Naive thymus-derived CD8-positive, alpha-beta T cell (primary cell): ENCODE measurements at regions not wholly inside any gene's neighbourhood (a gene's known extent, or its start where the extent isn't known, plus 50 kb on each side); places are given as distances from the start of the nearest gene placed in this dataset.
"Not testable (repeated sequence)": the region's sequence is repeated elsewhere in the genome, so short reads cannot be mapped to it uniquely, and the experiment has no call there.

Source experiments
- ATAC-seq, 2 donors: fragments of 150-1000 bp; cut with Tn5 transposase in 1 of 2; sonication (Bioruptor Pico), chemical (Tn5 transposase) in 1 of 2; 1 replicate in 1 of 2; 2 replicates in 1 of 2; pipeline ENCODE4 v1.10.0; 2021; ENCODE audit warnings: mild to moderate bottlenecking in 2 of 2, moderate library complexity in 2 of 2
- POLR2A ChIA-PET: fragments of 350-600 bp; sonication (Branson Sonifier 250); formaldehyde crosslinking; loops from one replicate; lab custom pipeline; 2021; ENCODE audit warnings: antibody characterized with exemption; lab: Charles Lee
- DNase-seq, 10 donors: peaks; one replicate each; pipeline versions ENCODE4 v3.0.0 to v3.0.0-alpha.2; 2020 to 2022
- H3K27ac Mint-ChIP-seq, 10 donors: one replicate each; pipeline ENCODE4 v1.8.0; 2020 to 2022; ENCODE audit warnings: mild to moderate bottlenecking in 10 of 10, mixed read lengths in 10 of 10, moderate library complexity in 4 of 10, inconsistent platforms in 1 of 10
- H3K27me3 Mint-ChIP-seq, 5 donors: one replicate each; pipeline ENCODE4 v1.8.0; 2021 to 2022; ENCODE audit warnings: mixed read lengths in 5 of 5
- H3K36me3 Mint-ChIP-seq, 3 donors: one replicate each; pipeline ENCODE4 v1.8.0; 2020 to 2022; ENCODE audit warnings: mixed read lengths in 3 of 3, mild to moderate bottlenecking in 2 of 3, inconsistent platforms in 1 of 3
- H3K4me1 Mint-ChIP-seq, 4 donors: one replicate each; pipeline ENCODE4 v1.8.0; 2021 to 2022; ENCODE audit warnings: mixed read lengths in 4 of 4
- H3K4me3 Mint-ChIP-seq, 10 donors: one replicate each; pipeline ENCODE4 v1.8.0; 2020 to 2022; ENCODE audit warnings: mild to moderate bottlenecking in 10 of 10, mixed read lengths in 10 of 10, moderate library complexity in 6 of 10, inconsistent platforms in 1 of 10
- H3K9me3 Mint-ChIP-seq, 9 donors: one replicate each; pipeline ENCODE4 v1.8.0; 2020 to 2022; ENCODE audit warnings: mixed read lengths in 9 of 9, mild to moderate bottlenecking in 3 of 9, inconsistent platforms in 1 of 9, moderate library complexity in 1 of 9

DNA sequence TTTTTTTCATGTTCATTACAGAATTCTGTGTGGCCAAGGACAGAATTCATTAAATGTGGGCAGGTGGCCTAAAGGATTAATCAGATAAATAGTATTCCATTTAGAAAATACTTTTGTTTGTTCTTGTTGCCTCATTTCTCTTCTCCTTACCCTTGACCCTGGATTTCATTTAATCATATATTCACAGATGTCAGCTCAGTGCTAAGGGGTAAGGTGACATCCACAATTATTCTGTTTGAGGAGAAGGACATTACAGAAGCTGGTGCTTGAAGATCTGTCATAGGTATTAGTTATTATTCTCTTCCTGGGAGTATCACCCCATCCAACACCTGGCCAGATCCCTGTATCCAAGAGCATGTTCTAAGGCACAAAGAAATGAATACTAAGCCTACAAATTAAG lies 961.1 kb downstream of the XPNPEP1 start:
- DNase-seq, result no peak
- no peaks in the 10 kb centered on the region for H3K27me3 Mint-ChIP-seq
- no peaks in the 10 kb centered on the region for H3K36me3 Mint-ChIP-seq
- H3K9me3 Mint-ChIP-seq, result peaks cover 0 to 9% (median 0%) of the 10 kb centered on the region in 9 donors
- H3K4me3 Mint-ChIP-seq, result no peak overlapping the region
- no peak overlapping the region for H3K27ac Mint-ChIP-seq
- POLR2A ChIA-PET, result no interaction called here
- no peaks in the 10 kb centered on the region for H3K4me1 Mint-ChIP-seq
- ATAC-seq, result no peak

DNA sequence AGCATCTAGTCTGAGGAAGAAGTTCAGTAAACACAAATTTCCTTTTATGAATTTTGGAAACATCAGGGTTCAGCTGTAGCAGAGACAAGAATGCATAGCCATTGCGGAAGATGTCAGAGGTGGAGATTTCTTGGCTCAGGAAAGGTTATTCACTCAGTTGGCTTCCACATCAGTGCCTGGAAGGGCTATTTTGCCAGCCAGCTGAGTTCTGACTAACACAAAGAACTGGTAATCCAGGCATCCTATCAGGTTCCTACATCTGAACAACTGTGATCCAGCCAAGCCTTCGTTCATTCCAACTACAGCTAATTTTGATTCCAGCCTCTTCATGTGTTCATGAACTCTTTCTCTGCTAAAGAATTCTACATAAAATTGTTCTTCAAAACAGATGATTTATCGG lies 965.6 kb downstream of the XPNPEP1 start:
- Mint-ChIP-seq H3K9me3 (peaks cover 0 to 23% (median 9%) of the 10 kb centered on the region in 9 donors), H3K27me3 (no peaks in the 10 kb centered on the region), H3K4me3 (no peak overlapping the region), H3K36me3 (no peaks in the 10 kb centered on the region), H3K4me1 (no peaks in the 10 kb centered on the region), H3K27ac (no peak overlapping the region)
- POLR2A ChIA-PET, result no interaction called here
- no peak for DNase-seq
- no peak for ATAC-seq

DNA sequence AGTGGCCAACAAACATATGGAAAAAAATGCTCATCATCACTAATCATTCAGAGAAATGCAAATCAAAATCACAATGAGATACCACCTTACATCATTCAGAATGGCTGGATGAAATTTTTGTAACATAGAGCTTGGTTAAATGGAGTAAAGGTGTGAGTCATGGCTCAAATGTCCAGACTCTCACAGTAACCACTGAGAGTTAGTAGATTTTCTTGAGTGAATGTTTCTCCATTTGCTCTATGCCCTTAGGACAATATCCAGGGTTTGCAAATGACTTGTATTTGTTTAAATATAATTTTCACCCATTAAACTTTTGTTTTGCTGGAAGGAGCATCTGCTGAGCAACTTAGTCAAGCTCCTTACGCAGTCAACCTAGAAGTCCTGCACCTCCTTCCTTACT lies 967.2 kb downstream of the XPNPEP1 start:
- Mint-ChIP-seq H3K27me3 (no peaks in the 10 kb centered on the region), H3K27ac (no peak overlapping the region), H3K4me3 (no peak overlapping the region), H3K36me3 (no peaks in the 10 kb centered on the region), H3K9me3 (peaks cover 3 to 37% (median 20%) of the 10 kb centered on the region in 9 donors), H3K4me1 (no peaks in the 10 kb centered on the region)
- no peak for DNase-seq
- POLR2A ChIA-PET, result no interaction called here
- no peak for ATAC-seq

DNA sequence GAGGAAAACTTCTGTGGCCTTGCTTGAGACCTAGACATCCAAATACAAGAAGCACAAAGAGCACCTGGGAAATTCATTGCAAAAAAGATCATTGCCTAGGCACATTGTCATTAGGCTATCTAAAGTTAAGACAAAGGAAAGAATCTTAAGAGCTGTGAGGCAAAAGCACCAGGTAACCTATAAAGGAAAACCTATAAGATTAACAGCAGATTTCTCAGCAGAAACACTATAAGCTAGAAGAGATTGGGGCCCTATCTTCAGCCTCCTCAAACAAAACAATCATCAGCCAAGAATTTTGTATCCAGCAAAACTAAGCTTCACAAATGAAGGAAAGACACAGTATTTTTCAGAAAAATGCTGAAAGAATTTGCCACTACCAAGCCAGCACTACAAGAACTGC lies 1003.3 kb downstream of the XPNPEP1 start:
- H3K36me3 Mint-ChIP-seq, DNase-seq, ATAC-seq, H3K4me1 Mint-ChIP-seq, H3K4me3 Mint-ChIP-seq, H3K27me3 Mint-ChIP-seq, POLR2A ChIA-PET, H3K27ac Mint-ChIP-seq: not testable (repeated sequence)
- peaks cover 0 to 18% (median 12%) of the 10 kb centered on the region in 9 donors for H3K9me3 Mint-ChIP-seq

DNA sequence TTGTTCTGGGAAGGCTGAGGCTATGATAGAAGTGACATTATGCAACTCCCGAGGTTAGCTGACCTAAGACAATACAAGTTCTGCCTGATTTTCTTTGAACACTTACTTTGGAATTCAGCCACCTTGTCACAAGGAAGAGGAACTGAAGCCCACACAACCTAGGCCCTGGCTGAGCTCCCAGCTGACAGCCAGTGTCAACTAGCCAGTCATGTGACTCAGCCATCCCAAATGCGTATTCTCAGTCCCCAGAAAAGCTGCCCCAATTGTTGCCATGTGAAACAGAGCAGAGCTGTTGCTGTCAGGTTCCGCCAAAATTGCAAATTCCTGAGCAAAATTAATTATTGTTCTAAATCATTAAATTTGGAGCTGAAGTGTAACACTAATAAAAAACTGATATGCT lies 1010.0 kb downstream of the XPNPEP1 start:
- Mint-ChIP-seq H3K9me3 (peaks cover 0 to 6% (median 2%) of the 10 kb centered on the region in 9 donors), H3K36me3 (peaks cover 0 to 4% (median 0%) of the 10 kb centered on the region in 3 donors), H3K27me3 (peaks cover 6 to 16% (median 8%) of the 10 kb centered on the region in 5 donors), H3K27ac (no peak overlapping the region), H3K4me3 (no peak overlapping the region), H3K4me1 (no peaks in the 10 kb centered on the region)
- DNase-seq (no peak), ATAC-seq (no peak)
- POLR2A ChIA-PET, result no interaction called here

DNA sequence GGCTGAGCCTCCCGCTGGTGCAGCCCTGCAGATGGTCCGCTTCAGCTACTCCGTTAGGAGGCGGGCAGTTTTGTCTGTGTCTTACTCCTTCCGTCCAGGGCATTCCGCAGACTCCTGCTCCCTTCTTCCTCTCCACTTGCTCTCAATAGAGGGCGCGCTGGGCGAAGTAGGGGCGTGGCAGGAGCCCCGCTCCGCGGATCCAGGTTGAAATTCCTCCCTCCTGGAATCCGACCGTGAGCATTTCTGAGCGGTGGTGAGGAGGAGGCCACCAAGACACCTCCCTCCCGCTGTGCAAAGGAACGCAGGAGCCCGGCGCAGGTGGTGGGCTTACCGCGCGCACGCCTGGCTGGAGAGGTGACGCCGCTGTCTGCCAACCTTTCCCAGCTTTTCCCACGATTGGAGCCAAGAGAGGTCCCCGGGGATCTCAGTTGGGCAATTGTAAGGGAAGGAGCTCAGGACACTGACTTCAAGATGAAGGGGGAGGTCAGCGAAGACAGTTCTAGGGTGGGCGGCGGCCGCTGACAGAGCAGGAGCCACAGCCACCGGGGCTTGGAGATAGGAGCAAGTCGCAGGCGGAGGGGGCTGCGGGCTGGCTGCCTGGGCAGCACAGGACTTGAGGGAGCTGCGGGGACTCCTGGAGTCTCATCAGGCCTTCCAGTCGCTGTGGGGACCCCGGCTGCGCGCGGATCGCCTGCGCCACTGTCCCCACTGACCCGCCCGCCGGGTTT lies 1011.3 kb downstream of the XPNPEP1 start:
- DNase-seq, result no peak
- ATAC-seq, result no peak
- POLR2A ChIA-PET, result no interaction called here
- no peaks in the 10 kb centered on the region for H3K4me1 Mint-ChIP-seq
- H3K4me3 Mint-ChIP-seq, result no peak overlapping the region
- peaks cover 0 to 4% (median 0%) of the 10 kb centered on the region in 3 donors for H3K36me3 Mint-ChIP-seq
- no peak overlapping the region for H3K27ac Mint-ChIP-seq
- H3K27me3 Mint-ChIP-seq, result peaks cover 6 to 16% (median 8%) of the 10 kb centered on the region in 5 donors
- H3K9me3 Mint-ChIP-seq, result peaks cover 0 to 6% (median 2%) of the 10 kb centered on the region in 9 donors

DNA sequence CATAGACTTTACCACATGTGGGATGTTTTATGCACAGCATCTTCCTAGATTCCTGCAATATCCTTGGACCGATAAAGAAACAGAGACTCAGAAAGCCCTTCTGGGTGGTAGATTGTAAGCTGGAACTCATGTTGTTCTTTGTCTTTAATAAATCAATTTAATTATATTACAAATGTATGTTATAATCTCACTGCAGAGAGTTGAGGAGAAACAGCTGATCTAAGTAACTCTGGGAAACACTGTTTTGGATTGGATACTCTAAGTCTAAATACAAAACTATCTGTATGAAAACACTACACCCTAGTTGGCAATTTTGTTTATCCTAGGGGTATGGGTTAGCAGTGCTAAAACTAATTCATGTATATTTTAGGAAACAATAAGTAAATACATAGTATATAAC lies 1015.2 kb downstream of the XPNPEP1 start:
- ATAC-seq (no peak), DNase-seq (no peak)
- Mint-ChIP-seq H3K4me3 (no peak overlapping the region), H3K4me1 (no peaks in the 10 kb centered on the region), H3K27me3 (peaks cover 3 to 16% (median 4%) of the 10 kb centered on the region in 5 donors), H3K27ac (no peak overlapping the region), H3K36me3 (peaks cover 0 to 4% (median 0%) of the 10 kb centered on the region in 3 donors), H3K9me3 (peaks cover 0 to 14% (median 2%) of the 10 kb centered on the region in 9 donors)
- POLR2A ChIA-PET, result no interaction called here

DNA sequence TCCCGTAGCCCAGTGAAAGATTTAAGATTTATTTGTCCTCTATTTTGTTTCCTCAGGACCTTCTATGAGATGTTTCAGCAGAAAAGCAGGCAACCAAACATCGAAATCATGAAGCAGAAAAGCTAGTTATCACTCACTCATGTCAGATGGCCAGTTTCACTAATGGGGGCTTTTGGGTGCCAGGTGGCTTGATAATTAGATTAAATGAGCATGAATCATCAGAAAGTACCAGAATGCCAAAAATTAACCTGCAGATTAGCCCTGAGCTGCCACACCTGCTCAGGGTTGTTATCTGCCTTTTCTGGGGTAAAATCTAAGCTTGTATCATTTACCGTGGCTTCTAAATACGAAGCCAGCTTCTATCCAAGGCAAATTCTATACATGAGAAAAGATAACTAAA lies 1017.5 kb downstream of the XPNPEP1 start:
- DNase-seq, result no peak
- POLR2A ChIA-PET, result no interaction called here

DNA sequence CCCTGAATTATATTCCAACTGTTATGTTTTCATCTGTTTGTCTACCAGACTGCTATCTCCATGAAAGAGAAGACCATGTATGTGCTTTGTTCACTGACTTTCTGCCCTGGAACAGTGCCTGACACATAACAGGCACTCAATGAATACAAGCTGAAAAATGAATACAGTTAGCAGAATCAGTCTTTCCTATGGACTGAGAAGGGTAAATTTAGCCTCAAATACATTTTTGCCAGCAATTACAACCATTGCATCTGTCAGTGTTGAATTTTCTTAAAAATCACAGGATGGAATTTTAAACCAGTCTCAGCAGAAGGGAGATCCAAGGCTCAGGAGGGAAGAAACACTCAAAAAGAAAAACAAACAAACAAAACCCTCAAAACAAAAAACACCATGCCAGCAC lies 1018.1 kb downstream of the XPNPEP1 start:
- H3K4me3 Mint-ChIP-seq, result no peak overlapping the region
- no peak for ATAC-seq
- DNase-seq, result no peak

More for the DNA sequence above, 1017.5 kb downstream of the XPNPEP1 start:
- no peak for ATAC-seq
- no peak overlapping the region for H3K4me3 Mint-ChIP-seq
- no peaks in the 10 kb centered on the region for H3K4me1 Mint-ChIP-seq
- H3K27me3 Mint-ChIP-seq, result peaks cover 0 to 3% (median 0%) of the 10 kb centered on the region in 5 donors
- no peaks in the 10 kb centered on the region for H3K36me3 Mint-ChIP-seq
- peaks cover 0 to 10% (median 1%) of the 10 kb centered on the region in 9 donors for H3K9me3 Mint-ChIP-seq
- H3K27ac Mint-ChIP-seq, result no peak overlapping the region

DNA sequence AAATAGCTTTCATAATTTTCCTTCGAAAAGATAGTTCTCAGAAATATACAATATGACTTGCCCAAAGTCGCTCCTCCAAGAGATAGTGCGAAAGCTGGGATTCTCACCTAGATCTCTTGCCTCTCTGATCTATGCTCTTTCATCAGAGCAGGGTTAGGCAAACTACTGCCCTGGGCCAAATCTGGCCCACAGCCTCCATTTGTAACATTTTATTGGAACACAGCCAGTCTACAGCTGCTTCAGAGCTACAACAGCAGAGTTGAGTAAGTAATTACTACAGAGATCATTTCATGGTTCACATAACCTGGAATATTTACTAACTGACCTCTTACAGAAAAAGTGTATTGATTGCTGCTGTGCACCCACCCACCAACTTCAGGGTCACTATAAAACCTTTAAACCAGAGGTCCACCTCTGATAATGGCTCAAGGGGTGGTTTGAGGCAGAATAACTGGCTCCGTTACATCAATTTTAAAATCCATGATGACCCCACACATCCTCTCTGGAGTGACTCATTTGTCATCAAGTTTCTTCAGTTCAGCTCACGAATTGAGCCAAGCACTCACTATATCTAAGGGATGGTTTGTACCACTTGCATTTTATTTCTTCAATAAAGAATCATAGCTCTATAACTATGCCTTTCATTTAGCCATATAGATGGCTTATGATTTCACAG lies 1019.0 kb downstream of the XPNPEP1 start:
- H3K27me3 Mint-ChIP-seq, result no peaks in the 10 kb centered on the region
- DNase-seq (no peak), ATAC-seq (no peak)
- POLR2A ChIA-PET, result no interaction called here
- peaks cover 0 to 10% (median 2%) of the 10 kb centered on the region in 9 donors for H3K9me3 Mint-ChIP-seq
- H3K36me3 Mint-ChIP-seq, result no peaks in the 10 kb centered on the region
- no peak overlapping the region for H3K4me3 Mint-ChIP-seq
- no peaks in the 10 kb centered on the region for H3K4me1 Mint-ChIP-seq
- no peak overlapping the region for H3K27ac Mint-ChIP-seq

More for the DNA sequence above, 1018.1 kb downstream of the XPNPEP1 start:
- H3K27me3 Mint-ChIP-seq, result no peaks in the 10 kb centered on the region
- no peaks in the 10 kb centered on the region for H3K36me3 Mint-ChIP-seq
- H3K9me3 Mint-ChIP-seq, result peaks cover 0 to 10% (median 0%) of the 10 kb centered on the region in 9 donors
- POLR2A ChIA-PET, result no interaction called here
- H3K27ac Mint-ChIP-seq, result no peak overlapping the region
- H3K4me1 Mint-ChIP-seq, result no peaks in the 10 kb centered on the region

DNA sequence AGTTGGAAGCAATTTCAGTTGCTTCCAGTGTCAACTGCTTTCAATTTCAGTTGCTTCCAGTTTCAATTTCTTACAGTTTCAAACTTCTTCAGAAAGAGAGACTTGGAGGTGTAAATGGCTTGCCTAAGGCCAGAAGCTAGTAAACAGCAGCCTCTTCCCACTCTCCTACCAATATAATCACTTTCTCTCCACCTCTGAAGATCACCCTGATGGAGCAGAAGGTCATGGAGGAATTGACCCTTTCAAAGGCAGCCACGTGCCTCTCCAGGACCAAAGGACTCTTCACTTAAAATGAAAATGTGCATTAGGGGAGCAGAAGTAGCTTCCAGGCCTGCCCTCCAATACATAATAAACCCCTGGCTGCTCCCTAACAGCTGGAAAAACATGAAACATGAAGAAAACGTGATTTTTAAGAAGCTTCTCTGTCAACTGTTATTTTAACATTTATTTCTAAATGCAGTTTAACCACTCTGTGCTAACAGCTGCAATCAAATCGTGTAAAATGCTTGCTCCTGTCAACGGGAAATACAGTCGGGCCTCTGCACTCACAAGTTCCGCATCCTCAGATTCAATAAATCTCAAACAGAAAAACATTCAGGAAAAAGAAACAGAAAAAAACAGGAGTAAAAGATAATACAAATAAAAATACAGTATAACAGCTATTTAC lies 1020.6 kb downstream of the XPNPEP1 start:
- no peak overlapping the region for H3K27ac Mint-ChIP-seq
- no peaks in the 10 kb centered on the region for H3K4me1 Mint-ChIP-seq
- ATAC-seq (no peak), DNase-seq (no peak)
- POLR2A ChIA-PET, result no interaction called here
- H3K4me3 Mint-ChIP-seq, result no peak overlapping the region
- H3K36me3 Mint-ChIP-seq, result no peaks in the 10 kb centered on the region
- peaks cover 0 to 17% (median 2%) of the 10 kb centered on the region in 9 donors for H3K9me3 Mint-ChIP-seq
- H3K27me3 Mint-ChIP-seq, result no peaks in the 10 kb centered on the region

DNA sequence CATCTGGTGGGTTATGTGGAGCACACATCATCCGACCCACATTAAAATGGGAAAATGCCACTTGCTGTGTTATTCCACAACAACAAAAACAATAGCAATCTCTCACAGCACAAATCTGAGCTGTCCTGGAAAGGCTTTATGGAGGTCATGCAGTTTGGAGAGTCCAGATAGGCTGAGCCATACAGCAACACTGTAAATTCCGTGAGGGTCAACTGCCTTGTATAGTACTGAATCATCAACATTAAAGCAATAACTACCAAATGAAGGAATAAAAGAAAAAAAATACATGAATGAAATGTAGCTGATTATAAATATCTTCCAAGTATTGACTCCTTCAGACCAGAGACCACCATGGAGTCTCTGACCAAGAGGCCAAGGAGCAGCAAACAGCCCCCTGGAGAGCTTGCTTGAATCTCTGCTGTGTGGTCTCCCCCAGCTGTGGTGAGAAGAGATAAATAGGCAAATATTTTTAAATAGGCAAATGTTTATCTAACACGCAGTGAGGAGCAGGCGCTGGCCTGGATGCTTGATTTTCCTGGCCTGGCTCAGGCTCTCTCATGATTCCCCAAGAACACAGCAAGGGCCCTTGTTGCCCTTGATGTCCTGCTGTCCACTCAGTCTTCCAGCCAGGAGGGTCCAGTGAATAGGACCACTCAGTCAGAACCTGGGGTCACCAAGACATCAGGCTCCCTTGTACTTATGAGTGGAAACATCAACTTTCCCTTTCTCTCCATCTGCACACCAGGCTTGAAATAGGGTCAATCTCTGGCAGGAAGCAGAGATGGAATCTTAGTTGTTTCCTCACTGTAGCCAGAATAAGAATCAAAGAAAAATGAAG lies 1021.3 kb downstream of the XPNPEP1 start:
- no peak overlapping the region for H3K4me3 Mint-ChIP-seq
- H3K4me1 Mint-ChIP-seq, result no peaks in the 10 kb centered on the region
- POLR2A ChIA-PET, result no interaction called here
- no peak for DNase-seq
- H3K27ac Mint-ChIP-seq, result no peak overlapping the region
- ATAC-seq, result no peak
- H3K36me3 Mint-ChIP-seq, result no peaks in the 10 kb centered on the region
- H3K27me3 Mint-ChIP-seq, result no peaks in the 10 kb centered on the region
- H3K9me3 Mint-ChIP-seq, result peaks cover 0 to 18% (median 3%) of the 10 kb centered on the region in 9 donors
